Neuronal stem cell (in vitro differentiated cells): ENCODE measurements at regions not wholly inside any gene's neighbourhood (a gene's known extent, or its start where the extent isn't known, plus 50 kb on each side); places are given as distances from the start of the nearest gene placed in this dataset.

Experiments used
- DNase-seq: peaks from one replicate; pipeline ENCODE4 v3.0.0-alpha.2; 2013; ENCODE audit warnings: low spot score
- H2AFZ ChIP-seq: one replicate; pipeline ENCODE4 v1.6.1; 2013; ENCODE audit warnings: mild to moderate bottlenecking, low read length, inconsistent platforms
- H2AK5ac ChIP-seq: 2 replicates; pipeline ENCODE4 v1.6.1; 2013; ENCODE audit warnings: low read depth, mild to moderate bottlenecking, inconsistent platforms, low read length, moderate library complexity, mixed read lengths
- H2BK120ac ChIP-seq: 2 replicates; pipeline ENCODE4 v1.6.1; 2013; ENCODE audit warnings: low read depth, mild to moderate bottlenecking, inconsistent platforms, low read length, moderate library complexity, mixed read lengths
- H2BK12ac ChIP-seq: one replicate; pipeline ENCODE4 v1.6.1; 2013; ENCODE audit warnings: low read length, inconsistent platforms
- H2BK15ac ChIP-seq: 2 replicates; pipeline ENCODE4 v1.6.1; 2013; ENCODE audit warnings: mild to moderate bottlenecking, low read length, inconsistent platforms, mixed read lengths
- H2BK5ac ChIP-seq: one replicate; pipeline ENCODE4 v1.6.1; 2013; ENCODE audit warnings: inconsistent platforms, mild to moderate bottlenecking, low read length, moderate library complexity
- H3K14ac ChIP-seq: one replicate; pipeline ENCODE4 v1.6.1; 2013; ENCODE audit warnings: low read length, inconsistent platforms
- H3K18ac ChIP-seq: 2 replicates; pipeline ENCODE4 v1.6.1; 2013; ENCODE audit warnings: low read length, inconsistent platforms
- H3K23ac ChIP-seq: 2 replicates; pipeline ENCODE4 v1.6.1; 2013; ENCODE audit warnings: low read depth, mild to moderate bottlenecking, mixed read lengths, low read length, inconsistent platforms; ENCODE audit not compliant: poor library complexity
- H3K27ac ChIP-seq: replicated peaks from 3 replicates; pipeline ENCODE4 v1.5.1; 2013; ENCODE audit warnings: low read length, inconsistent platforms
- H3K27me3 ChIP-seq, 3 experiments: 2 replicates each; pipeline ENCODE4 v1.6.1; 2013; ENCODE audit warnings: low read length in 3 of 3, mild to moderate bottlenecking in 2 of 3, inconsistent platforms in 1 of 3, low read depth in 1 of 3, mixed read lengths in 1 of 3, moderate library complexity in 1 of 3; ENCODE audit not compliant: control insufficient read depth in 3 of 3, insufficient read depth in 3 of 3
- H3K36me3 ChIP-seq, 2 donors: replicated peaks in 1 of 2; 2 replicates each; pipeline ENCODE4 v1.6.1; 2013; ENCODE audit warnings: low read length in 2 of 2; ENCODE audit not compliant: control insufficient read depth in 2 of 2, insufficient read depth in 2 of 2
- H3K4ac ChIP-seq: 2 replicates; pipeline ENCODE4 v1.6.1; 2013; ENCODE audit warnings: inconsistent platforms, mild to moderate bottlenecking, low read length, moderate library complexity
- H3K4me1 ChIP-seq, 2 donors: 1 replicate in 1 of 2; 2 replicates in 1 of 2; pipeline ENCODE4 v1.6.1; 2013; ENCODE audit warnings: low read length in 2 of 2, low read depth in 1 of 2; ENCODE audit not compliant: control insufficient read depth in 2 of 2, insufficient read depth in 1 of 2
- H3K4me2 ChIP-seq: one replicate; pipeline ENCODE4 v1.6.1; 2013; ENCODE audit warnings: mild to moderate bottlenecking, low read length, inconsistent platforms; ENCODE audit not compliant: insufficient read depth, poor library complexity, severe bottlenecking
- H3K4me3 ChIP-seq, 2 donors: 2 replicates each; pipeline ENCODE4 v1.5.1; 2013; ENCODE audit warnings: low read length in 2 of 2, mild to moderate bottlenecking in 2 of 2, inconsistent platforms in 1 of 2, moderate library complexity in 1 of 2
- H3K79me1 ChIP-seq: one replicate; pipeline ENCODE4 v1.6.1; 2013; ENCODE audit warnings: low read depth, mild to moderate bottlenecking, inconsistent platforms, low read length, moderate library complexity
- H3K9ac ChIP-seq: one replicate; pipeline ENCODE4 v1.6.1; 2013; ENCODE audit warnings: mild to moderate bottlenecking, low read depth, low read length, inconsistent platforms; ENCODE audit not compliant: poor library complexity
- H3K9me3 ChIP-seq, 2 donors: replicated peaks in 1 of 2; 2 replicates each; pipeline versions ENCODE3 to v1.6.1; 2013; ENCODE audit warnings: low read length in 2 of 2, mild to moderate bottlenecking in 2 of 2, inconsistent platforms in 1 of 2, low read depth in 1 of 2, mixed read lengths in 1 of 2, moderate library complexity in 1 of 2; ENCODE audit not compliant: control insufficient read depth in 2 of 2, insufficient read depth in 1 of 2
- H4K8ac ChIP-seq: one replicate; pipeline ENCODE4 v1.6.1; 2013; ENCODE audit warnings: low read depth, mild to moderate bottlenecking, inconsistent platforms, low read length, moderate library complexity
- H4K91ac ChIP-seq: one replicate; pipeline ENCODE4 v1.6.1; 2013; ENCODE audit warnings: low read length, low read depth, mild to moderate bottlenecking, inconsistent platforms; ENCODE audit not compliant: poor library complexity
- WGBS, 2 donors: extraction: QIAGEN DNeasy Blood & Tissue Kit; methylation state at CpG; one replicate each; pipeline ENCODE4 v1.1.7; 2013; ENCODE audit warnings: missing lambda C conversion rate in 2 of 2, mixed read lengths in 1 of 2; ENCODE audit not compliant: insufficient read length in 2 of 2, insufficient replicate concordance in 1 of 2; ENCODE audit errors: extremely low coverage in 2 of 2; 5-methylcytosine and 5-hydroxymethylcytosine counted together

DNA sequence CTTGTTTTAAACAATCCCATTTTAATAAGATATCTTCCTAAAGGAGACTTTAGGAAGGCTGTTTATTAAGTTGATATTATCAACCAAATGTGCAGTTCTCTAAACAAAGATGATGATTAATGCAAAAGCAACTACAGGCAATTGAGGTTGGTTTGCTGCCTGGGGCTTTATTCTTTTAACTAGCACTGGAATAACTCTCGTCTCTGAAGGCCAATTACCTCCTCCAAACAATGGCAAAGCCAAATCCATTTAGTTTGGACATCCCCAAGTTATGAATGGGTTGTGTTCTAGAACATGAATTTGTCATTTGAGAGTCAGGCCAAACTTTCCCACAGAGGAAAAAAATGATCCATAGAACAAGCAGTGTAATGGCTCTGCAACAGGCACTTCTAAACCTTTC, 114.1 kb downstream of the SLC16A9 start:
- H2BK120ac ChIP-seq = no peak overlapping the region
- no peaks in the 10 kb centered on the region for H3K4me1 ChIP-seq
- no peak overlapping the region for H2AK5ac ChIP-seq
- H3K4me2 ChIP-seq = no peak overlapping the region
- no peak for DNase-seq
- H2BK12ac ChIP-seq = no peak overlapping the region
- no peak overlapping the region for H4K91ac ChIP-seq
- no peak overlapping the region for H2AFZ ChIP-seq
- H3K9me3 ChIP-seq = no peaks in the 10 kb centered on the region
- no peaks in the 10 kb centered on the region for H3K27me3 ChIP-seq
- no peak overlapping the region for H3K4ac ChIP-seq
- H3K27ac ChIP-seq = no peak overlapping the region
- H2BK15ac ChIP-seq = no peak overlapping the region
- H3K9ac ChIP-seq = no peak overlapping the region
- no peak overlapping the region for H3K14ac ChIP-seq
- no peak overlapping the region for H3K18ac ChIP-seq
- H2BK5ac ChIP-seq = no peak overlapping the region
- no peaks in the 10 kb centered on the region for H3K79me1 ChIP-seq
- H3K4me3 ChIP-seq = no peak overlapping the region
- no peaks in the 10 kb centered on the region for H3K36me3 ChIP-seq
- no peak overlapping the region for H3K23ac ChIP-seq
- WGBS, 2 donors = no CpG with 5 or more reads among the region's 1 CpG
- H4K8ac ChIP-seq = no peak overlapping the region

- H4K8ac ChIP-seq = no peak overlapping the region
- no peaks in the 10 kb centered on the region for H3K79me1 ChIP-seq
- peak overlapping the region; percentile 16 for H2BK15ac ChIP-seq
Observed at GRCh38 chr10:59593768-59594167, 115.9 kb downstream of the SLC16A9 start.

DNA sequence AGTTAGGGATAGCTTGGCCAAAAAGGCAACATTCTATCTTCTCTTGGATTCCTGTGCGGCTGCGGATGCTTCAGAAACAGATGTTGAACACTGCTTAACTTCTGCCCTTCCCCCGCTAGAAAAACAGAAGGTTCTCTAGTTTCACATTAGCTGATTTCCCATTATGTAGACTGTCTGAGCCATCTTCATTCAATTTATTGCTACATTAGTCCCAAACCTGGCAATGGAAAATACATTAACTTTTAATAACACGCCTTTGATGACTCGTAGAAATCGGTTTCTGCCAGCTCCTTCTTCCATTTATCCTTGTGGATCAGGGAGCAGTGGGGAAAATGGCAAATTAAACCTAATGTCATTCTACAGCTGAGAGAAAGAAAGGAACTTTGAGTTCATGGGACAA, 119.9 kb downstream of the SLC16A9 start:
- H3K4me2 ChIP-seq = no peak overlapping the region
- no peak overlapping the region for H2BK12ac ChIP-seq
- H3K9ac ChIP-seq = no peak overlapping the region
- H2AFZ ChIP-seq = no peak overlapping the region
- H3K18ac ChIP-seq = no peak overlapping the region
- H3K79me1 ChIP-seq = no peaks in the 10 kb centered on the region
- H3K27ac ChIP-seq = no peak overlapping the region
- no peak overlapping the region for H2BK5ac ChIP-seq
- H3K4me3 ChIP-seq = no peak overlapping the region
- H2BK120ac ChIP-seq = no peak overlapping the region
- DNase-seq = no peak
- no peak overlapping the region for H3K23ac ChIP-seq
- no CpG with 5 or more reads among the region's 6 CpGs for WGBS, 2 donors
- H3K14ac ChIP-seq = no peak overlapping the region
- H3K4ac ChIP-seq = no peak overlapping the region
- H4K8ac ChIP-seq = no peak overlapping the region
- H4K91ac ChIP-seq = no peak overlapping the region
- no peaks in the 10 kb centered on the region for H3K36me3 ChIP-seq
- H2BK15ac ChIP-seq = no peak overlapping the region
- no peaks in the 10 kb centered on the region for H3K9me3 ChIP-seq
- H3K27me3 ChIP-seq = no peaks in the 10 kb centered on the region
- H2AK5ac ChIP-seq = no peak overlapping the region
- H3K4me1 ChIP-seq = no peaks in the 10 kb centered on the region

More at GRCh38 chr10:59593768-59594167, 115.9 kb downstream of the SLC16A9 start:
- H3K27ac ChIP-seq = no peak overlapping the region
- H3K27me3 ChIP-seq = no peaks in the 10 kb centered on the region
- no CpG with 5 or more reads among the region's 2 CpGs for WGBS, 2 donors
- H2BK5ac ChIP-seq = no peak overlapping the region
- H3K36me3 ChIP-seq = no peaks in the 10 kb centered on the region
- no peak overlapping the region for H4K91ac ChIP-seq
- no peaks in the 10 kb centered on the region for H3K9me3 ChIP-seq
- no peak overlapping the region for H2BK120ac ChIP-seq
- no peak overlapping the region for H3K18ac ChIP-seq
- H2AK5ac ChIP-seq = no peak overlapping the region
- peak overlapping the region in 1 of 2 donors; percentile 22 for H3K4me3 ChIP-seq
- H3K14ac ChIP-seq = peak overlapping the region; percentile 11
- no peak overlapping the region for H3K9ac ChIP-seq
- H2AFZ ChIP-seq = no peak overlapping the region
- H3K4me1 ChIP-seq = no peaks in the 10 kb centered on the region
- H3K4ac ChIP-seq = no peak overlapping the region
- H3K4me2 ChIP-seq = no peak overlapping the region
- H2BK12ac ChIP-seq = no peak overlapping the region
- no peak overlapping the region for H3K23ac ChIP-seq
- no peak for DNase-seq

DNA sequence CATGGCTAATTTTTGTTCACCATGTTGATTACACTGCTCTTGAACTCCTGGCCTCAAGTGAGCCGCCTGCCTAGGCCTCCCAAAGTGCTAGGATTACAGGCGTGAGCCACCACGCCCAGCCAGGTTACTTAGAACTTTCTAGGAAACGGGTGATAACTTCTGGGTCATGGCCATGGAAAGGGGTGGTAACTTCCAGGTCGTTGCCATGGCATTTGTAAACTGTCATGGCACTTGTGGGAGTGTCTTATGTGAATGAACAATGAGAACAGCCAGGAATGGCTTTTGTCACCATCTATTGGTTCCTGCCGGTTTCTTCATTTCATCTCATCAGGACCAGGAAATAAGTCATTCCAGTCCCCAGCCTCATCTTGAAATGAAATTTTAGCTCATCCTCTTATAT, 120.9 kb downstream of the SLC16A9 start:
- WGBS, 2 donors = no CpG with 5 or more reads among the region's 6 CpGs
- no peaks in the 10 kb centered on the region for H3K79me1 ChIP-seq
- H3K18ac ChIP-seq = no peak overlapping the region
- H3K36me3 ChIP-seq = no peaks in the 10 kb centered on the region
- no peak overlapping the region for H3K23ac ChIP-seq
- no peak overlapping the region for H2BK12ac ChIP-seq
- H3K4me3 ChIP-seq = no peak overlapping the region
- no peaks in the 10 kb centered on the region for H3K27me3 ChIP-seq
- no peak overlapping the region for H4K91ac ChIP-seq
- H2BK5ac ChIP-seq = no peak overlapping the region
- H3K9ac ChIP-seq = no peak overlapping the region
- H4K8ac ChIP-seq = no peak overlapping the region
- H3K4ac ChIP-seq = no peak overlapping the region
- H2BK120ac ChIP-seq = no peak overlapping the region
- no peak for DNase-seq
- H3K4me1 ChIP-seq = no peaks in the 10 kb centered on the region
- H2BK15ac ChIP-seq = no peak overlapping the region
- H2AFZ ChIP-seq = peak overlapping the region; percentile 67
- H2AK5ac ChIP-seq = no peak overlapping the region
- H3K4me2 ChIP-seq = no peak overlapping the region
- H3K27ac ChIP-seq = no peak overlapping the region
- no peaks in the 10 kb centered on the region for H3K9me3 ChIP-seq
- H3K14ac ChIP-seq = no peak overlapping the region
